HepG2 (cell line): ENCODE measurements at regions not wholly inside any gene's neighbourhood (a gene's known extent, or its start where the extent isn't known, plus 50 kb on each side); places are given as distances from the start of the nearest gene placed in this dataset.

ENCODE experiments used
- ATAC-seq: fragments of 200-7000 bp; cut with Tn5 transposase; 3 replicates; pipeline ENCODE4 v1.9.1; 2020; ENCODE audit warnings: mild to moderate bottlenecking, moderate library complexity
- BruUV-seq: library from RNA; stranded (reverse); fragments of 400-500 nt; replicated peaks from 2 replicates; lab custom pipeline; 2021; lab: Mats Ljungman, UMichigan
- CTCF ChIA-PET: fragments of 300-600 bp; formaldehyde crosslinking; extraction: SDS; loops from one replicate; lab custom pipeline; 2021; ENCODE audit warnings: low total read pairs, inconsistent platforms, low intra/inter-chr PET ratio; lab: Yijun Ruan, JAX
- POLR2A ChIA-PET: fragments of 350-600 bp; sonication (Branson Sonifier 250); formaldehyde crosslinking; loops from one replicate; lab custom pipeline; 2020; ENCODE audit warnings: antibody characterized with exemption, inconsistent platforms; lab: Yijun Ruan, JAX
- DNase-seq: peaks from one replicate; pipeline ENCODE4 v3.0.0-alpha.2; 2015; ENCODE audit warnings: low spot score
- FAIRE-seq: peaks from 3 replicates; lab custom pipeline; 2011; peaks lifted over from hg19 to GRCh38; lab: Jason Lieb, UNC
- H2AFZ ChIP-seq: one replicate; pipeline ENCODE4 v1.6.1; 2011; ENCODE audit warnings: low read length, inconsistent platforms
- H3K27ac ChIP-seq: fragments of 300-600 bp; 3 replicates; pipeline ENCODE4 v1.8.0; 2011; ENCODE audit warnings: mixed run types, mild to moderate bottlenecking, mixed read lengths, low read length, inconsistent platforms; ENCODE audit not compliant: insufficient read depth; ENCODE audit errors: extremely low read length
- H3K27me3 ChIP-seq, 2 experiments: fragments of 200-600 bp in 1 of 2; 2 replicates in 1 of 2; 3 replicates in 1 of 2; pipeline versions ENCODE4 v1.6.0 to v1.8.0; 2011; ENCODE audit warnings: low read length in 2 of 2, mild to moderate bottlenecking in 2 of 2, moderate library complexity in 2 of 2, inconsistent platforms in 1 of 2; ENCODE audit not compliant: insufficient read depth in 2 of 2, control insufficient read depth in 1 of 2
- H3K36me3 ChIP-seq, 2 experiments: fragments of 200-600 bp in 1 of 2; replicated peaks in 1 of 2; 2 replicates in 1 of 2; 3 replicates in 1 of 2; pipeline versions ENCODE4 v1.5.1 to v1.8.0; 2011; ENCODE audit warnings: low read length in 2 of 2, inconsistent platforms in 1 of 2; ENCODE audit not compliant: insufficient read depth in 2 of 2, control insufficient read depth in 1 of 2
- H3K4me1 ChIP-seq: 2 replicates; pipeline ENCODE4 v1.5.1; 2012; ENCODE audit warnings: low read length, inconsistent platforms; ENCODE audit not compliant: insufficient read depth
- H3K4me2 ChIP-seq: 2 replicates; pipeline ENCODE4 v1.6.0; 2011; ENCODE audit warnings: low read depth, low read length, inconsistent platforms
- H3K4me3 ChIP-seq, 3 experiments: fragments of 200-600 bp in 1 of 3; sonication (generic), shearing (Covaris generic) in 1 of 3; replicated peaks in 1 of 3; 2 replicates each; pipeline ENCODE4 v1.5.1; 2011 to 2016; ENCODE audit warnings: low read length in 3 of 3, inconsistent platforms in 2 of 3, low read depth in 2 of 3, mild to moderate bottlenecking in 2 of 3, control low read depth in 1 of 3, mixed read lengths in 1 of 3; ENCODE audit not compliant: insufficient read depth in 1 of 3
- H3K79me2 ChIP-seq: one replicate; pipeline ENCODE4 v1.6.1; 2011; ENCODE audit warnings: low read length, inconsistent platforms; ENCODE audit not compliant: insufficient read depth
- H3K9ac ChIP-seq: 2 replicates; pipeline ENCODE4 v1.6.0; 2011; ENCODE audit warnings: mild to moderate bottlenecking, low read depth, low read length, inconsistent platforms; ENCODE audit not compliant: insufficient read depth
- H3K9me3 ChIP-seq: 2 replicates; pipeline ENCODE4 v1.5.1; 2012; ENCODE audit warnings: mild to moderate bottlenecking, low read length
- H4K20me1 ChIP-seq: 2 replicates; pipeline ENCODE4 v1.6.0; 2011; ENCODE audit warnings: inconsistent platforms, mild to moderate bottlenecking, low read length, moderate library complexity; ENCODE audit not compliant: insufficient read depth
- ARNT ChIP-seq: fragments of 450-650 bp; IDR thresholded peaks from 2 replicates; pipeline ENCODE4 v1.6.1; 2017
- FUBP1 ChIP-seq: sonication (generic); formaldehyde crosslinking; IDR thresholded peaks from 2 replicates; pipeline ENCODE4 v1.5.1; 2020; ENCODE audit warnings: missing genetic modification reagents, mild to moderate bottlenecking, borderline replicate concordance
- HIVEP1 ChIP-seq: sonication (generic); formaldehyde crosslinking; IDR thresholded peaks from 2 replicates; pipeline ENCODE4 v1.4.0; 2020; ENCODE audit warnings: mild to moderate bottlenecking, missing genetic modification reagents
- HNRNPH1 ChIP-seq: fragments of 200-400 bp; formaldehyde crosslinking; optimal IDR thresholded peaks from 2 replicates; pipeline ENCODE3; 2017; ENCODE audit warnings: mild to moderate bottlenecking, low read depth, low read length
- KAT8 ChIP-seq: IDR thresholded peaks from 2 replicates; pipeline ENCODE4 v1.6.1; 2016; ENCODE audit warnings: missing genetic modification reagents, missing compliant biosample characterization
- NFE2L1 ChIP-seq: sonication (generic); formaldehyde crosslinking; IDR thresholded peaks from 2 replicates; pipeline ENCODE4 v1.4.0; 2020; ENCODE audit warnings: missing genetic modification reagents, mild to moderate bottlenecking, borderline replicate concordance
- PRPF4 ChIP-seq: fragments of 200-400 bp; formaldehyde crosslinking; IDR thresholded peaks from 2 replicates; pipeline ENCODE4 v1.6.1; 2016; ENCODE audit warnings: low read length, low read depth; ENCODE audit not compliant: poor library complexity, severe bottlenecking
- SRSF9 ChIP-seq: fragments of 200-400 bp; formaldehyde crosslinking; IDR thresholded peaks from 2 replicates; pipeline ENCODE4 v1.6.1; 2018; ENCODE audit warnings: borderline replicate concordance, mild to moderate bottlenecking, low read depth, low read length; ENCODE audit not compliant: insufficient read depth, poor library complexity, severe bottlenecking
- TOE1 ChIP-seq: sonication (generic); formaldehyde crosslinking; IDR thresholded peaks from 2 replicates; pipeline ENCODE4 v1.4.0; 2020; ENCODE audit warnings: mild to moderate bottlenecking, missing genetic modification reagents
- ZBTB42 ChIP-seq: sonication (generic); formaldehyde crosslinking; IDR thresholded peaks from 2 replicates; pipeline ENCODE4 v1.5.0; 2020; ENCODE audit warnings: mild to moderate bottlenecking, missing genetic modification reagents
- ZBTB49 ChIP-seq: sonication (generic); formaldehyde crosslinking; IDR thresholded peaks from 2 replicates; pipeline ENCODE4 v1.4.0; 2020; ENCODE audit warnings: missing genetic modification reagents, borderline replicate concordance
- ZSCAN30 ChIP-seq: sonication (generic); formaldehyde crosslinking; IDR thresholded peaks from 2 replicates; pipeline ENCODE4 v1.5.0; 2020; ENCODE audit warnings: mild to moderate bottlenecking, missing genetic modification reagents
- WGBS: methylation state at CpG from one replicate; pipeline ENCODE4 v1.1.6; 2017; ENCODE audit warnings: low lambda C conversion rate; 5-methylcytosine and 5-hydroxymethylcytosine counted together
- in situ Hi-C: cut with HindIII; loops from 2 replicates; pipeline ENCODE4 v1.10.0; 2017; ENCODE audit warnings: low pct_unique_long_range_greater_than_20kb; ENCODE audit not compliant: extremely low pct_ligation_motif_present
- intact Hi-C: fragments of 100-400 bp; cut with micrococcal nuclease; formaldehyde crosslinking; loops from one replicate; pipeline ENCODE4 v1.10.0; 2022; ENCODE audit not compliant: unreplicated experiment

- Histone ChIP-seq H2AFZ (no peak overlapping the region), H4K20me1 (no peaks in the 10 kb centered on the region), H3K9me3 (no peaks in the 10 kb centered on the region), H3K4me1 (no peaks in the 10 kb centered on the region), H3K4me3 (no peak overlapping the region), H3K9ac (no peak overlapping the region), H3K4me2 (no peak overlapping the region), H3K79me2 (no peaks in the 10 kb centered on the region), H3K36me3 (no peaks in the 10 kb centered on the region), H3K27ac (no peak overlapping the region), H3K27me3 (no peaks in the 10 kb centered on the region)
- WGBS, result 8% methylated on average over 1 of the region's 1 CpG
- ChIA-PET POLR2A (no interaction called here), CTCF (no interaction called here)
- FAIRE-seq (no peak), ATAC-seq (no peak), DNase-seq (no peak)
- in situ Hi-C loops, result no loop called here
- intact Hi-C loops, result no loop called here
- no TSS peak for BruUV-seq
- TF ChIP-seq ZBTB49 (CRISPR knock-in tag), result no peak
- no peak for TF ChIP-seq SRSF9
- no peak for TF ChIP-seq TOE1
- no peak for TF ChIP-seq PRPF4
- TF ChIP-seq HIVEP1 (CRISPR knock-in tag), result no peak
- TF ChIP-seq HNRNPH1, result no peak
- TF ChIP-seq ZBTB42 (CRISPR knock-in tag), result no peak
- no peak for TF ChIP-seq FUBP1 (CRISPR knock-in tag)
- no peak for TF ChIP-seq NFE2L1 (CRISPR knock-in tag)
- TF ChIP-seq KAT8 (CRISPR knock-in tag), result no peak
- TF ChIP-seq ARNT, result no peak
- no peak for TF ChIP-seq ZSCAN30
Measured at GRCh38 chr5:29984156-29984540, 1209.3 kb upstream of the CDH6 start.
